ENCODE measurements at regions not wholly inside any gene's neighbourhood (a gene's known extent, or its start where the extent isn't known, plus 50 kb on each side); places are given as distances from the start of the nearest gene placed in this dataset.

- FAIRE-seq: no peak
- Histone ChIP-seq H4K20me1 (ENCODE audit: control insufficient read depth, insufficient read depth) (no peaks in the 10 kb centered on the region), H3K36me3 (ENCODE audit: control insufficient read depth in 2 of 2, insufficient read depth in 2 of 2, low read length in 1 of 2) (no peaks in the 10 kb centered on the region), H3K4me3 (no peak overlapping the region), H3K4me2 (ENCODE audit: control insufficient read depth, insufficient read depth) (no peak overlapping the region), H3K27me3 (replicated peaks in 1 of 2; ENCODE audit: control insufficient read depth in 2 of 2, insufficient read depth in 2 of 2, low read length in 1 of 2) (no peaks in the 10 kb centered on the region), H3K27ac (ENCODE audit: control insufficient read depth, insufficient read depth) (no peak overlapping the region), H3K79me2 (ENCODE audit: control insufficient read depth, insufficient read depth, low read length) (no peaks in the 10 kb centered on the region), H3K9ac (ENCODE audit: control insufficient read depth, insufficient read depth, low read length) (no peak overlapping the region), H3K9me3 (replicated peaks; ENCODE audit: control insufficient read depth, insufficient read depth, low read length) (no peaks in the 10 kb centered on the region), H3K4me1 (ENCODE audit: control insufficient read depth, insufficient read depth, low read length) (no peaks in the 10 kb centered on the region), H2AFZ (ENCODE audit: control insufficient read depth, low read depth, low read length) (no peak overlapping the region)
- TF ChIP-seq TARDBP (IDR thresholded peaks at IDR 0.05; ENCODE audit: borderline replicate concordance) (no peak), RUNX3 (IDR thresholded peaks at IDR 0.05; ENCODE audit: low read length) (no peak), CHD1 (IDR thresholded peaks at IDR 0.05; ENCODE audit: low read depth, low read length) (no peak), SPI1 (IDR thresholded peaks at IDR 0.05; ENCODE audit: borderline replicate concordance, insufficient read depth, low read depth, low read length) (no peak), ZBTB33 (IDR thresholded peaks at IDR 0.05) (no peak), JUNB (IDR thresholded peaks at IDR 0.05) (no peak), SP1 (IDR thresholded peaks at IDR 0.05; ENCODE audit: low read depth, low read length) (no peak), YBX1 (IDR thresholded peaks at IDR 0.05) (no peak), SMAD1 (IDR thresholded peaks at IDR 0.05; ENCODE audit: low read depth, partially characterized antibody) (no peak), KLF5 (IDR thresholded peaks at IDR 0.05; ENCODE audit: partially characterized antibody) (no peak), SREBF2 (IDR thresholded peaks at IDR 0.05; ENCODE audit: low read length) (no peak), ZNF24 (IDR thresholded peaks at IDR 0.05) (no peak), ZBED1 (IDR thresholded peaks at IDR 0.05; ENCODE audit: borderline replicate concordance) (no peak)
- TF ChIP-seq, protein P1, sequence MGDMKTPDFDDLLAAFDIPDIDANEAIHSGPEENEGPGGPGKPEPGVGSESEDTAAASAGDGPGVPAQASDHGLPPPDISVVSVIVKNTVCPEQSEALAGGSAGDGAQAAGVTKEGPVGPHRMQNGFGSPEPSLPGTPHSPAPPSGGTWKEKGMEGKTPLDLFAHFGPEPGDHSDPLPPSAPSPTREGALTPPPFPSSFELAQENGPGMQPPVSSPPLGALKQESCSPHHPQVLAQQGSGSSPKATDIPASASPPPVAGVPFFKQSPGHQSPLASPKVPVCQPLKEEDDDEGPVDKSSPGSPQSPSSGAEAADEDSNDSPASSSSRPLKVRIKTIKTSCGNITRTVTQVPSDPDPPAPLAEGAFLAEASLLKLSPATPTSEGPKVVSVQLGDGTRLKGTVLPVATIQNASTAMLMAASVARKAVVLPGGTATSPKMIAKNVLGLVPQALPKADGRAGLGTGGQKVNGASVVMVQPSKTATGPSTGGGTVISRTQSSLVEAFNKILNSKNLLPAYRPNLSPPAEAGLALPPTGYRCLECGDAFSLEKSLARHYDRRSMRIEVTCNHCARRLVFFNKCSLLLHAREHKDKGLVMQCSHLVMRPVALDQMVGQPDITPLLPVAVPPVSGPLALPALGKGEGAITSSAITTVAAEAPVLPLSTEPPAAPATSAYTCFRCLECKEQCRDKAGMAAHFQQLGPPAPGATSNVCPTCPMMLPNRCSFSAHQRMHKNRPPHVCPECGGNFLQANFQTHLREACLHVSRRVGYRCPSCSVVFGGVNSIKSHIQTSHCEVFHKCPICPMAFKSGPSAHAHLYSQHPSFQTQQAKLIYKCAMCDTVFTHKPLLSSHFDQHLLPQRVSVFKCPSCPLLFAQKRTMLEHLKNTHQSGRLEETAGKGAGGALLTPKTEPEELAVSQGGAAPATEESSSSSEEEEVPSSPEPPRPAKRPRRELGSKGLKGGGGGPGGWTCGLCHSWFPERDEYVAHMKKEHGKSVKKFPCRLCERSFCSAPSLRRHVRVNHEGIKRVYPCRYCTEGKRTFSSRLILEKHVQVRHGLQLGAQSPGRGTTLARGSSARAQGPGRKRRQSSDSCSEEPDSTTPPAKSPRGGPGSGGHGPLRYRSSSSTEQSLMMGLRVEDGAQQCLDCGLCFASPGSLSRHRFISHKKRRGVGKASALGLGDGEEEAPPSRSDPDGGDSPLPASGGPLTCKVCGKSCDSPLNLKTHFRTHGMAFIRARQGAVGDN (IDR thresholded peaks at IDR 0.05): no peak
- TF ChIP-seq, protein P2, sequence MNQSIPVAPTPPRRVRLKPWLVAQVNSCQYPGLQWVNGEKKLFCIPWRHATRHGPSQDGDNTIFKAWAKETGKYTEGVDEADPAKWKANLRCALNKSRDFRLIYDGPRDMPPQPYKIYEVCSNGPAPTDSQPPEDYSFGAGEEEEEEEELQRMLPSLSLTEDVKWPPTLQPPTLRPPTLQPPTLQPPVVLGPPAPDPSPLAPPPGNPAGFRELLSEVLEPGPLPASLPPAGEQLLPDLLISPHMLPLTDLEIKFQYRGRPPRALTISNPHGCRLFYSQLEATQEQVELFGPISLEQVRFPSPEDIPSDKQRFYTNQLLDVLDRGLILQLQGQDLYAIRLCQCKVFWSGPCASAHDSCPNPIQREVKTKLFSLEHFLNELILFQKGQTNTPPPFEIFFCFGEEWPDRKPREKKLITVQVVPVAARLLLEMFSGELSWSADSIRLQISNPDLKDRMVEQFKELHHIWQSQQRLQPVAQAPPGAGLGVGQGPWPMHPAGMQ (IDR thresholded peaks at IDR 0.05; ENCODE audit: borderline replicate concordance): no peak
- in situ Hi-C loops (cut with MboI) (no loop called here), intact Hi-C loops (cut with micrococcal nuclease; ENCODE audit: unreplicated experiment) (no loop called here)
- ATAC-seq: no peak
- ChIA-PET SMC1A (ENCODE audit: uncharacterized antibody, unreplicated experiment) (interaction anchor here (1.1 kb wide), 1 partner anchor 385 kb away, joined by 3 read pairs; no protein-coding TSS in a partner anchor), RAD21 (ENCODE audit: unreplicated experiment) (no interaction called here), POLR2A (no interaction called here), CTCF (no interaction called here)
- BruUV-seq (replicated peaks): no TSS peak
- no peak for DNase-seq (ENCODE audit: low read depth, low spot score)
- WGBS (ENCODE audit: insufficient coverage, insufficient replicate concordance, low lambda C conversion rate, missing lambda C conversion rate): 6% methylated on average over 2 of the region's 2 CpGs
These were observed 624.6 kb downstream of the ZPLD1 start for GRCh38 chr3:103059432-103059831.
